ENCODE measurements at regions not wholly inside any gene's neighbourhood (a gene's known extent, or its start where the extent isn't known, plus 50 kb on each side); places are given as distances from the start of the nearest gene placed in this dataset.

GRCh38 chr7:41621953-41622831, 80.7 kb downstream of the INHBA start:
- TF ChIP-seq, protein P1, sequence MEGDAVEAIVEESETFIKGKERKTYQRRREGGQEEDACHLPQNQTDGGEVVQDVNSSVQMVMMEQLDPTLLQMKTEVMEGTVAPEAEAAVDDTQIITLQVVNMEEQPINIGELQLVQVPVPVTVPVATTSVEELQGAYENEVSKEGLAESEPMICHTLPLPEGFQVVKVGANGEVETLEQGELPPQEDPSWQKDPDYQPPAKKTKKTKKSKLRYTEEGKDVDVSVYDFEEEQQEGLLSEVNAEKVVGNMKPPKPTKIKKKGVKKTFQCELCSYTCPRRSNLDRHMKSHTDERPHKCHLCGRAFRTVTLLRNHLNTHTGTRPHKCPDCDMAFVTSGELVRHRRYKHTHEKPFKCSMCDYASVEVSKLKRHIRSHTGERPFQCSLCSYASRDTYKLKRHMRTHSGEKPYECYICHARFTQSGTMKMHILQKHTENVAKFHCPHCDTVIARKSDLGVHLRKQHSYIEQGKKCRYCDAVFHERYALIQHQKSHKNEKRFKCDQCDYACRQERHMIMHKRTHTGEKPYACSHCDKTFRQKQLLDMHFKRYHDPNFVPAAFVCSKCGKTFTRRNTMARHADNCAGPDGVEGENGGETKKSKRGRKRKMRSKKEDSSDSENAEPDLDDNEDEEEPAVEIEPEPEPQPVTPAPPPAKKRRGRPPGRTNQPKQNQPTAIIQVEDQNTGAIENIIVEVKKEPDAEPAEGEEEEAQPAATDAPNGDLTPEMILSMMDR (IDR thresholded peaks at IDR 0.05), result no peak
- no peak for TF ChIP-seq POLR2A (IDR thresholded peaks at IDR 0.05)

Data from right lobe of liver (tissue), 4 donors.